ENCODE measurements at regions not wholly inside any gene's neighbourhood (a gene's known extent, or its start where the extent isn't known, plus 50 kb on each side); places are given as distances from the start of the nearest gene placed in this dataset.
"Not testable (repeated sequence)": the region's sequence is repeated elsewhere in the genome, so short reads cannot be mapped to it uniquely, and the experiment has no call there.

GRCh38 chr5:24163091-24163490 is 481.7 kb downstream of the CDH10 start:
- POLR2A ChIA-PET (ENCODE audit: unreplicated experiment) = no interaction called here
- CTCF ChIA-PET = interaction anchor here (0.6 kb wide), 1 partner anchor 69 kb away, joined by 4 read pairs; no protein-coding TSS in a partner anchor

GRCh38 chr5:24167806-24168205 is 477.0 kb downstream of the CDH10 start:
- no peaks in the 10 kb centered on the region for H3K79me2 ChIP-seq (ENCODE audit: low read depth)
- H4K20me1 ChIP-seq (ENCODE audit: insufficient read depth) = no peaks in the 10 kb centered on the region
- no peaks in the 10 kb centered on the region for H3K4me1 ChIP-seq (replicated peaks; ENCODE audit: insufficient read depth)
- no TSS peak for BruUV-seq (replicated peaks)
- H3K4me2 ChIP-seq = no peak overlapping the region
- no peak overlapping the region for H3K4me3 ChIP-seq
- no peak for TF ChIP-seq EZH2 (IDR thresholded peaks at IDR 0.05; ENCODE audit: low read depth)
- TF ChIP-seq, protein P1, sequence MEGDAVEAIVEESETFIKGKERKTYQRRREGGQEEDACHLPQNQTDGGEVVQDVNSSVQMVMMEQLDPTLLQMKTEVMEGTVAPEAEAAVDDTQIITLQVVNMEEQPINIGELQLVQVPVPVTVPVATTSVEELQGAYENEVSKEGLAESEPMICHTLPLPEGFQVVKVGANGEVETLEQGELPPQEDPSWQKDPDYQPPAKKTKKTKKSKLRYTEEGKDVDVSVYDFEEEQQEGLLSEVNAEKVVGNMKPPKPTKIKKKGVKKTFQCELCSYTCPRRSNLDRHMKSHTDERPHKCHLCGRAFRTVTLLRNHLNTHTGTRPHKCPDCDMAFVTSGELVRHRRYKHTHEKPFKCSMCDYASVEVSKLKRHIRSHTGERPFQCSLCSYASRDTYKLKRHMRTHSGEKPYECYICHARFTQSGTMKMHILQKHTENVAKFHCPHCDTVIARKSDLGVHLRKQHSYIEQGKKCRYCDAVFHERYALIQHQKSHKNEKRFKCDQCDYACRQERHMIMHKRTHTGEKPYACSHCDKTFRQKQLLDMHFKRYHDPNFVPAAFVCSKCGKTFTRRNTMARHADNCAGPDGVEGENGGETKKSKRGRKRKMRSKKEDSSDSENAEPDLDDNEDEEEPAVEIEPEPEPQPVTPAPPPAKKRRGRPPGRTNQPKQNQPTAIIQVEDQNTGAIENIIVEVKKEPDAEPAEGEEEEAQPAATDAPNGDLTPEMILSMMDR (conservative IDR thresholded peaks at IDR 0.05) = no peak
- no peak overlapping the region for H3K27ac ChIP-seq
- no peak for DNase-seq
- H3K9me3 ChIP-seq (ENCODE audit: insufficient read depth, low read depth) = peaks cover 3% of the 10 kb centered on the region; the same call in 1 of the 2 replicates
- H3F3A ChIP-seq (ENCODE audit: insufficient read depth, low read depth) = no peaks in the 10 kb centered on the region
- H2AFZ ChIP-seq = no peak overlapping the region
- ChIA-PET POLR2A (ENCODE audit: unreplicated experiment) (no interaction called here), CTCF (no interaction called here)
- 0 out of 2 replicates have a peak, but pooled peaks cover 5% of the 10 kb centered on the region for H3K9me2 ChIP-seq (ENCODE audit: insufficient read depth)
- intact Hi-C loops (cut with micrococcal nuclease; ENCODE audit: unreplicated experiment) = no loop called here
- H3K27me3 ChIP-seq (ENCODE audit: insufficient read depth, low read depth) = no peaks in the 10 kb centered on the region
- H3K36me3 ChIP-seq (ENCODE audit: low read depth) = no peaks in the 10 kb centered on the region

More at GRCh38 chr5:24163091-24163490, 481.7 kb downstream of the CDH10 start:
- Histone ChIP-seq H3K4me1 (replicated peaks; ENCODE audit: insufficient read depth) (no peaks in the 10 kb centered on the region), H3K27ac (no peak overlapping the region), H3K4me2 (no peak overlapping the region), H2AFZ (no peak overlapping the region), H3K79me2 (ENCODE audit: low read depth) (no peaks in the 10 kb centered on the region), H3K9me2 (ENCODE audit: insufficient read depth) (0 out of 2 replicates have a peak, but pooled peaks cover 4% of the 10 kb centered on the region), H3K9me3 (ENCODE audit: insufficient read depth, low read depth) (peaks cover 3% of the 10 kb centered on the region; the same call in 1 of the 2 replicates), H3F3A (ENCODE audit: insufficient read depth, low read depth) (no peaks in the 10 kb centered on the region), H3K27me3 (ENCODE audit: insufficient read depth, low read depth) (no peaks in the 10 kb centered on the region), H4K20me1 (ENCODE audit: insufficient read depth) (no peaks in the 10 kb centered on the region), H3K36me3 (ENCODE audit: low read depth) (no peaks in the 10 kb centered on the region), H3K4me3 (no peak overlapping the region)
- no TSS peak for BruUV-seq (replicated peaks)
- DNase-seq = peak; percentile 20 to 58
- intact Hi-C loops (cut with micrococcal nuclease; ENCODE audit: unreplicated experiment) = no loop called here
- no peak for TF ChIP-seq EZH2 (IDR thresholded peaks at IDR 0.05; ENCODE audit: low read depth)
- TF ChIP-seq, protein P1 (conservative IDR thresholded peaks at IDR 0.05) = no peak

- no TSS peak for BruUV-seq (replicated peaks)
- TF ChIP-seq EZH2 (IDR thresholded peaks at IDR 0.05; ENCODE audit: low read depth) = no peak
- TF ChIP-seq, protein P1 (conservative IDR thresholded peaks at IDR 0.05) = no peak
- no peak overlapping the region for H3K27ac ChIP-seq
- H3K79me2 ChIP-seq (ENCODE audit: low read depth) = no peaks in the 10 kb centered on the region
- no peak overlapping the region for H2AFZ ChIP-seq
- H3K36me3 ChIP-seq (ENCODE audit: low read depth) = no peaks in the 10 kb centered on the region
- H3K9me3 ChIP-seq (ENCODE audit: insufficient read depth, low read depth) = no peaks in the 10 kb centered on the region
- no peaks in the 10 kb centered on the region for H3K4me1 ChIP-seq (replicated peaks; ENCODE audit: insufficient read depth)
- ChIA-PET POLR2A (ENCODE audit: unreplicated experiment) (no interaction called here), CTCF (no interaction called here)
- H3K27me3 ChIP-seq (ENCODE audit: insufficient read depth, low read depth) = no peaks in the 10 kb centered on the region
- no peaks in the 10 kb centered on the region for H4K20me1 ChIP-seq (ENCODE audit: insufficient read depth)
- H3K4me2 ChIP-seq = no peak overlapping the region
- no peaks in the 10 kb centered on the region for H3F3A ChIP-seq (ENCODE audit: insufficient read depth, low read depth)
- H3K4me3 ChIP-seq = no peak overlapping the region
- no peak for DNase-seq
- 0 out of 2 replicates have a peak, but pooled peaks cover 5% of the 10 kb centered on the region for H3K9me2 ChIP-seq (ENCODE audit: insufficient read depth)
- intact Hi-C loops (cut with micrococcal nuclease; ENCODE audit: unreplicated experiment) = no loop called here
Observed at GRCh38 chr5:24170026-24170425, 474.8 kb downstream of the CDH10 start.

- intact Hi-C loops (cut with micrococcal nuclease; ENCODE audit: unreplicated experiment); CTCF ChIA-PET: not testable (repeated sequence)
Observed at GRCh38 chr5:24170930-24171329, 473.8 kb downstream of the CDH10 start.

More at GRCh38 chr5:24170930-24171329, 473.8 kb downstream of the CDH10 start:
- BruUV-seq (replicated peaks); H3K27me3 ChIP-seq (ENCODE audit: insufficient read depth, low read depth); POLR2A ChIA-PET (ENCODE audit: unreplicated experiment); H2AFZ ChIP-seq; H3K9me3 ChIP-seq (ENCODE audit: insufficient read depth, low read depth); H3K4me3 ChIP-seq; H3K79me2 ChIP-seq (ENCODE audit: low read depth); H4K20me1 ChIP-seq (ENCODE audit: insufficient read depth); H3K36me3 ChIP-seq (ENCODE audit: low read depth); H3K4me2 ChIP-seq; H3K9me2 ChIP-seq (ENCODE audit: insufficient read depth); DNase-seq; H3F3A ChIP-seq (ENCODE audit: insufficient read depth, low read depth); H3K27ac ChIP-seq; H3K4me1 ChIP-seq (replicated peaks; ENCODE audit: insufficient read depth): not testable (repeated sequence)

All from PC-9 (cell line).